ENCODE measurements at regions not wholly inside any gene's neighbourhood (a gene's known extent, or its start where the extent isn't known, plus 50 kb on each side); places are given as distances from the start of the nearest gene placed in this dataset.

GRCh38 chr7:68789597-68789996 lies 808.7 kb upstream of the AUTS2 start:
- intact Hi-C loops (cut with micrococcal nuclease), result no loop called here
- no peak overlapping the region for H2AFZ ChIP-seq (ENCODE audit: low read length)
- no TSS peak for BruUV-seq (replicated peaks)
- H3K27me3 ChIP-seq (ENCODE audit: low read length), result no peaks in the 10 kb centered on the region
- no peak overlapping the region for H3K4me3 ChIP-seq (ENCODE audit: low read length)
- CTCF ChIA-PET, result no interaction called here
- ATAC-seq, result no peak
- H3K9ac ChIP-seq (ENCODE audit: low read length), result no peak overlapping the region
- H3K9me3 ChIP-seq (ENCODE audit: low read length), result no peaks in the 10 kb centered on the region
- no peak overlapping the region for H3K27ac ChIP-seq (ENCODE audit: low read length)
- no peaks in the 10 kb centered on the region for H3K79me2 ChIP-seq (ENCODE audit: low read length)
- POLR2A ChIA-PET (ENCODE audit: unreplicated experiment), result no interaction called here
- H3K36me3 ChIP-seq (ENCODE audit: low read depth, low read length), result no peaks in the 10 kb centered on the region
- DNase-seq, result no peak
- H4K20me1 ChIP-seq (ENCODE audit: low read length), result no peaks in the 10 kb centered on the region
- no peaks in the 10 kb centered on the region for H3K4me1 ChIP-seq (ENCODE audit: insufficient read depth, low read length)
- TF ChIP-seq EZH2 (IDR thresholded peaks at IDR 0.05; ENCODE audit: low read length, unreplicated experiment) (no peak), EZH2phosphoT487 (IDR thresholded peaks at IDR 0.05; ENCODE audit: borderline replicate concordance, low read length) (no peak)
- TF ChIP-seq, protein P1, sequence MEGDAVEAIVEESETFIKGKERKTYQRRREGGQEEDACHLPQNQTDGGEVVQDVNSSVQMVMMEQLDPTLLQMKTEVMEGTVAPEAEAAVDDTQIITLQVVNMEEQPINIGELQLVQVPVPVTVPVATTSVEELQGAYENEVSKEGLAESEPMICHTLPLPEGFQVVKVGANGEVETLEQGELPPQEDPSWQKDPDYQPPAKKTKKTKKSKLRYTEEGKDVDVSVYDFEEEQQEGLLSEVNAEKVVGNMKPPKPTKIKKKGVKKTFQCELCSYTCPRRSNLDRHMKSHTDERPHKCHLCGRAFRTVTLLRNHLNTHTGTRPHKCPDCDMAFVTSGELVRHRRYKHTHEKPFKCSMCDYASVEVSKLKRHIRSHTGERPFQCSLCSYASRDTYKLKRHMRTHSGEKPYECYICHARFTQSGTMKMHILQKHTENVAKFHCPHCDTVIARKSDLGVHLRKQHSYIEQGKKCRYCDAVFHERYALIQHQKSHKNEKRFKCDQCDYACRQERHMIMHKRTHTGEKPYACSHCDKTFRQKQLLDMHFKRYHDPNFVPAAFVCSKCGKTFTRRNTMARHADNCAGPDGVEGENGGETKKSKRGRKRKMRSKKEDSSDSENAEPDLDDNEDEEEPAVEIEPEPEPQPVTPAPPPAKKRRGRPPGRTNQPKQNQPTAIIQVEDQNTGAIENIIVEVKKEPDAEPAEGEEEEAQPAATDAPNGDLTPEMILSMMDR (conservative IDR thresholded peaks at IDR 0.05; ENCODE audit: low read depth, low read length), result no peak
- H3K9me2 ChIP-seq (replicated peaks; ENCODE audit: low read length), result no peaks in the 10 kb centered on the region
- H3K4me2 ChIP-seq (ENCODE audit: low read length), result no peak overlapping the region
- no peaks in the 10 kb centered on the region for H3F3A ChIP-seq (ENCODE audit: low read length, unreplicated experiment)

- intact Hi-C loops (cut with micrococcal nuclease), result no loop called here
- no peak for TF ChIP-seq EZH2phosphoT487 (IDR thresholded peaks at IDR 0.05; ENCODE audit: borderline replicate concordance, low read length)
- TF ChIP-seq, protein P1 (conservative IDR thresholded peaks at IDR 0.05; ENCODE audit: low read depth, low read length), result no peak
- TF ChIP-seq EZH2 (IDR thresholded peaks at IDR 0.05; ENCODE audit: low read length, unreplicated experiment), result no peak
- Histone ChIP-seq H2AFZ (ENCODE audit: low read length) (no peak overlapping the region), H3K27me3 (ENCODE audit: low read length) (no peaks in the 10 kb centered on the region), H3K27ac (ENCODE audit: low read length) (no peak overlapping the region), H4K20me1 (ENCODE audit: low read length) (no peaks in the 10 kb centered on the region), H3K36me3 (ENCODE audit: low read depth, low read length) (no peaks in the 10 kb centered on the region), H3K9me3 (ENCODE audit: low read length) (no peaks in the 10 kb centered on the region), H3K4me3 (ENCODE audit: low read length) (no peak overlapping the region), H3K9ac (ENCODE audit: low read length) (no peak overlapping the region), H3K9me2 (replicated peaks; ENCODE audit: low read length) (no peaks in the 10 kb centered on the region), H3K4me2 (ENCODE audit: low read length) (no peak overlapping the region), H3F3A (ENCODE audit: low read length, unreplicated experiment) (no peaks in the 10 kb centered on the region), H3K79me2 (ENCODE audit: low read length) (no peaks in the 10 kb centered on the region), H3K4me1 (ENCODE audit: insufficient read depth, low read length) (no peaks in the 10 kb centered on the region)
- no TSS peak for BruUV-seq (replicated peaks)
- no peak for DNase-seq
- ATAC-seq, result no peak
- ChIA-PET CTCF (no interaction called here), POLR2A (ENCODE audit: unreplicated experiment) (no interaction called here)
Observed at GRCh38 chr7:68792351-68792750, 805.9 kb upstream of the AUTS2 start.

DNA sequence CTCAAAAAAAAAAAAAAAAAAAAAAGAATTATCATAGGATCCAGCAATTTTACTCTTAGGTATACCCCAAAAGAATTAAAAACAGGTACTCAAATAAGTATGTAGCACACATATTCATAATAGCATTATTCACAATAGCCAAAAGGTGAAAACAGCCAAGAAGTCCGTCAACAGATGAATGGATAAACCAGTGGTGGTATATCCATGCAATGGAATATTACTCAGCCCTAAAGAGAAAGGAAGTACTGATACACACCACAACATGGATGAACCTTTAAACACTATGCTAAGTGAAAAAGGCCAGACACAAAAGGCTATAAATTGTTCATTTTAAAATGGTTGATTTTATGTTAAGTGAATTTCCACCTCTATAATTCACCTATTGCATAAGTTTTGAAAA lies 804.8 kb upstream of the AUTS2 start:
- ChIA-PET CTCF (no interaction called here), POLR2A (ENCODE audit: unreplicated experiment) (no interaction called here)
- TF ChIP-seq, protein P1 (conservative IDR thresholded peaks at IDR 0.05; ENCODE audit: low read depth, low read length), result no peak
- TF ChIP-seq EZH2 (IDR thresholded peaks at IDR 0.05; ENCODE audit: low read length, unreplicated experiment) (no peak), EZH2phosphoT487 (IDR thresholded peaks at IDR 0.05; ENCODE audit: borderline replicate concordance, low read length) (no peak)
- no peaks in the 10 kb centered on the region for H3K9me3 ChIP-seq (ENCODE audit: low read length)
- H2AFZ ChIP-seq (ENCODE audit: low read length), result no peak overlapping the region
- H3K9me2 ChIP-seq (replicated peaks; ENCODE audit: low read length), result no peaks in the 10 kb centered on the region
- BruUV-seq (replicated peaks), result no TSS peak
- no peaks in the 10 kb centered on the region for H3K27me3 ChIP-seq (ENCODE audit: low read length)
- no peak overlapping the region for H3K27ac ChIP-seq (ENCODE audit: low read length)
- intact Hi-C loops (cut with micrococcal nuclease), result no loop called here
- H3K4me3 ChIP-seq (ENCODE audit: low read length), result no peak overlapping the region
- H3F3A ChIP-seq (ENCODE audit: low read length, unreplicated experiment), result no peaks in the 10 kb centered on the region
- DNase-seq (no peak), ATAC-seq (no peak)
- H4K20me1 ChIP-seq (ENCODE audit: low read length), result no peaks in the 10 kb centered on the region
- H3K36me3 ChIP-seq (ENCODE audit: low read depth, low read length), result no peaks in the 10 kb centered on the region
- no peaks in the 10 kb centered on the region for H3K4me1 ChIP-seq (ENCODE audit: insufficient read depth, low read length)
- no peak overlapping the region for H3K4me2 ChIP-seq (ENCODE audit: low read length)
- H3K9ac ChIP-seq (ENCODE audit: low read length), result no peak overlapping the region
- H3K79me2 ChIP-seq (ENCODE audit: low read length), result no peaks in the 10 kb centered on the region
